Spleen (tissue), 11 donors: ENCODE measurements at regions not wholly inside any gene's neighbourhood (a gene's known extent, or its start where the extent isn't known, plus 50 kb on each side); places are given as distances from the start of the nearest gene placed in this dataset.

Experiments
- DNase-seq: peaks from one replicate; pipeline ENCODE4 v3.0.0-alpha.2; 2020
- H3K27ac ChIP-seq, 8 donors: fragments of 200-600 bp; sonication (generic) in 7 of 8; 1 replicate in 4 of 8; 2 replicates in 4 of 8; pipeline versions ENCODE4 v1.5.0 to v1.8.0; 2016 to 2021; ENCODE audit warnings: inconsistent platforms in 4 of 8, mild to moderate bottlenecking in 4 of 8, moderate library complexity in 1 of 8
- H3K27me3 ChIP-seq, 7 donors: fragments of 200-600 bp; sonication (generic) in 6 of 7; replicated peaks in 1 of 7; 1 replicate in 4 of 7; 2 replicates in 3 of 7; pipeline versions ENCODE4 v1.5.0 to v1.8.0; 2016 to 2021; ENCODE audit warnings: inconsistent platforms in 3 of 7, mild to moderate bottlenecking in 1 of 7
- H3K36me3 ChIP-seq, 6 donors: fragments of 200-600 bp; sonication (generic) in 5 of 6; 1 replicate in 4 of 6; 2 replicates in 2 of 6; pipeline versions ENCODE4 v1.5.0 to v1.8.0; 2016 to 2021; ENCODE audit warnings: inconsistent platforms in 2 of 6
- H3K4me1 ChIP-seq, 6 donors: fragments of 200-600 bp; sonication (generic) in 5 of 6; 1 replicate in 3 of 6; 2 replicates in 3 of 6; pipeline versions ENCODE4 v1.5.0 to v1.8.0; 2016 to 2021; ENCODE audit warnings: inconsistent platforms in 3 of 6
- H3K4me3 ChIP-seq, 8 donors: fragments of 200-600 bp; sonication (generic) in 7 of 8; 1 replicate in 4 of 8; 2 replicates in 4 of 8; pipeline versions ENCODE4 v1.5.0 to v1.8.0; 2016 to 2021; ENCODE audit warnings: inconsistent platforms in 4 of 8, mild to moderate bottlenecking in 4 of 8, moderate library complexity in 2 of 8
- H3K9me3 ChIP-seq, 8 donors: fragments of 200-600 bp; sonication (generic) in 7 of 8; 1 replicate in 4 of 8; 2 replicates in 4 of 8; pipeline versions ENCODE4 v1.5.0 to v1.8.0; 2016 to 2021; ENCODE audit warnings: inconsistent platforms in 4 of 8
- POLR2A ChIP-seq, 3 donors: fragments of 450-650 bp; IDR thresholded peaks; one replicate each; pipeline ENCODE4 v1.5.1; 2017; ENCODE audit warnings: antibody characterized with exemption in 3 of 3, mild to moderate bottlenecking in 1 of 3
- POLR2AphosphoS5 ChIP-seq, 3 donors: sonication (generic); formaldehyde crosslinking; IDR thresholded peaks; one replicate each; pipeline ENCODE4 v1.5.1; 2017; ENCODE audit warnings: antibody characterized with exemption in 3 of 3
- WGBS, 5 donors: extraction: QIAGEN DNeasy Blood & Tissue Kit in 3 of 5; methylation state at CpG; one replicate each; pipeline versions ENCODE4 v1.1.5 to v1.1.7; 2013 to 2018; 5-methylcytosine and 5-hydroxymethylcytosine counted together
- intact Hi-C: fragments of 100-400 bp; cut with DNase I; formaldehyde crosslinking; loops from one replicate; pipeline ENCODE4 v1.15.0; 2023; ENCODE audit warnings: low total_unique reads
- TF ChIP-seq, protein P1 (sequence below), 11 experiments: fragments of 200-600 bp in 7 of 11; fragments of 450-650 bp in 4 of 11; sonication (generic) in 4 of 11; IDR thresholded peaks in 8 of 11; conservative IDR thresholded peaks in 3 of 11; 1 replicate in 7 of 11; 2 replicates in 4 of 11; pipeline versions ENCODE4 v1.4.0 to v1.8.0; 2016 to 2021; ENCODE audit warnings: antibody characterized with exemption in 11 of 11, inconsistent platforms in 4 of 11, mild to moderate bottlenecking in 1 of 11
- donor health status: healthy with polysubstance abuse.
- donor health status: DM: no; HTN: no; CAD: no; lungs with moderate emphysema.
- donor health status: DM: no; HTN: no; CAD: no.
- donor health status: Bipolar disorder and iron deficiency.
- donor health status: healthy.
- donor health status: DM: no; HTN: no; CAD: no.
- donor health status: DM: yes; HTN: yes; CAD: no.

DNA sequence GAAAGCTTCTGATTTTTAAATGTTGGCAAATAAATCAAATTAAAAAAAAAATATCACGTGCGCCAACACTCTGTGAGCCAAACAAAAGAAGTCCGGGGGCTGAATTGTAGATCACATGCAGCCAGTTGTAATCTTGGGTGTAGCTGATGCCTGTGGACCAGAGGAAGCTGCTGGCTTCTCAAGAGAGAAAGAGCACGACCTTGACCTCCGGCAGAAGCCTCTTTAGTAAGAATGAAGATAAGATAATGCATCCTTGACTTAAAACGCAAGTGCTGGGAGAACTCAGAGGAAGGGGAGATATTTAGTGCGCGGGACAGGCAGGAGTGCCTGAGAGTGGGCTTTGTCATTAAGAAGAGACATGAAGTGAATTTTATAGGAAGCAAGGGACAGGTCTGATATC lies 162.8 kb upstream of the TBX3 start:
- H3K4me1 ChIP-seq, result no peaks in the 10 kb centered on the region
- H3K36me3 ChIP-seq, result no peaks in the 10 kb centered on the region
- intact Hi-C loops, result no loop called here
- no peak overlapping the region for H3K27ac ChIP-seq
- no peaks in the 10 kb centered on the region for H3K9me3 ChIP-seq
- H3K4me3 ChIP-seq, result no peak overlapping the region
- 60 to 75% (median 67%) methylated on average over 8 of the region's 8 CpGs for WGBS, 5 donors
- no peaks in the 10 kb centered on the region for H3K27me3 ChIP-seq
- TF ChIP-seq, protein P1, sequence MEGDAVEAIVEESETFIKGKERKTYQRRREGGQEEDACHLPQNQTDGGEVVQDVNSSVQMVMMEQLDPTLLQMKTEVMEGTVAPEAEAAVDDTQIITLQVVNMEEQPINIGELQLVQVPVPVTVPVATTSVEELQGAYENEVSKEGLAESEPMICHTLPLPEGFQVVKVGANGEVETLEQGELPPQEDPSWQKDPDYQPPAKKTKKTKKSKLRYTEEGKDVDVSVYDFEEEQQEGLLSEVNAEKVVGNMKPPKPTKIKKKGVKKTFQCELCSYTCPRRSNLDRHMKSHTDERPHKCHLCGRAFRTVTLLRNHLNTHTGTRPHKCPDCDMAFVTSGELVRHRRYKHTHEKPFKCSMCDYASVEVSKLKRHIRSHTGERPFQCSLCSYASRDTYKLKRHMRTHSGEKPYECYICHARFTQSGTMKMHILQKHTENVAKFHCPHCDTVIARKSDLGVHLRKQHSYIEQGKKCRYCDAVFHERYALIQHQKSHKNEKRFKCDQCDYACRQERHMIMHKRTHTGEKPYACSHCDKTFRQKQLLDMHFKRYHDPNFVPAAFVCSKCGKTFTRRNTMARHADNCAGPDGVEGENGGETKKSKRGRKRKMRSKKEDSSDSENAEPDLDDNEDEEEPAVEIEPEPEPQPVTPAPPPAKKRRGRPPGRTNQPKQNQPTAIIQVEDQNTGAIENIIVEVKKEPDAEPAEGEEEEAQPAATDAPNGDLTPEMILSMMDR (IDR thresholded peaks at IDR 0.05 in 8 of 11, conservative IDR thresholded peaks at IDR 0.05 in 3 of 11), result no peak
- TF ChIP-seq POLR2A (IDR thresholded peaks at IDR 0.05), result no peak
- no peak for TF ChIP-seq POLR2AphosphoS5 (IDR thresholded peaks at IDR 0.05)
- DNase-seq, result no peak

DNA sequence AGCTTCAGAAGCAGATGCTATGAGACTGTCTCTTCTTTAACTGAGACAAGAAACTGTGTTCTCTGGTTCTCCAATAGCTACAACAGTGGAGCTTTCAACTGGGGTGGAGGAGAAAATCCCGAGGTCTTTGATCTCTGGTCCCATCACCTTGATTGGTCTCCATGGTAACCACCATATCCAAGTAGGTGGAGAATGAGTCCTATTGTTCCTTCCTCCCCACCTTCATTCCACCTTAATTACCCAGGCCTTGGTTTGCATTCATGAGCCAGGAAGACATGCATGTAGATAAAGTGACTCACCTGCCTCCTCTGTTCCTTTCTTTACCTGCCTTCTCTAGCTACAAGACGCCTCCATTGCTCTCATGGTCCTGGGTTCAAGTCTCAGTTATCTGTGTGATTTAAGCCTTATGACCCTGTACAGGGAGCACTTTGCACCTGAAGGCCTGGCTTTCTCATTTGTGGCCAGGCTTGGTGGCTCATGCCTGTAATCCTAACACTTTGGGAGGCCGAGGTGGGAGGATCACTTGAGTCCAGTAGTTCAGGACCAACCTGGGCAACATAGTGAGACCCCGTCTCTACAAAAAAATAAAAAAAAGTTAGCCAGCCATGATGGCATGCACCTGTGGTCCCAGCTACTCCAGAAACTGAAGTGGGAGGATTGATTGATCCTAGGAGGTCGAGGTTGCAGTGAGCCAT lies 157.7 kb upstream of the TBX3 start:
- Histone ChIP-seq H3K27ac (no peak overlapping the region), H3K4me1 (no peaks in the 10 kb centered on the region), H3K36me3 (no peaks in the 10 kb centered on the region), H3K27me3 (no peaks in the 10 kb centered on the region), H3K9me3 (peaks cover 0 to 2% (median 0%) of the 10 kb centered on the region in 8 donors), H3K4me3 (no peak overlapping the region)
- no peak for DNase-seq
- intact Hi-C loops, result no loop called here
- TF ChIP-seq POLR2AphosphoS5 (IDR thresholded peaks at IDR 0.05) (no peak), POLR2A (IDR thresholded peaks at IDR 0.05) (no peak)
- TF ChIP-seq, protein P1 (IDR thresholded peaks at IDR 0.05 in 8 of 11, conservative IDR thresholded peaks at IDR 0.05 in 3 of 11), result no peak
- 57 to 84% (median 72%) methylated on average over 5 of the region's 5 CpGs for WGBS, 5 donors

DNA sequence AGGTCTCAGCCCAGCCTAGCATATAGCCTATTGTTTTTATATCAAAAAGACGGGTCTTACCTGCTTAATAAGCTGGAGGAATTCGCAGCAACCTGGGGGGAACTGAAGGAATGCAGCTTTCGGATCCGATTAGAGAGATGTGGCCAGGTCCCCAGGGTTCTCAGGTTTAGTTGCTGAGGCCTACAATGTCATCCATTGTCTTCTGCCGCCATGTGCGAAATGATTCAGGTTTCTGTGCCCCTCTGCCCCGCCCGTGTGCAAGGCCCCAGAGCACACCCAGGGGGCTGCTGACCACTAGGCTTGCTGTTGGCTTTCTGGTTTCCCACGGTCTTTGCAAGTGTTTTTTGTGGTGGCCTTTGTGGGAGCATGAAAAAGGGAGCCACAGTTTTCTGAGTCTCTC lies 154.5 kb upstream of the TBX3 start:
- 84 to 94% (median 85%) methylated on average over 9 of the region's 9 CpGs for WGBS, 5 donors
- Histone ChIP-seq H3K9me3 (peaks cover 0 to 20% (median 15%) of the 10 kb centered on the region in 8 donors), H3K4me1 (no peaks in the 10 kb centered on the region), H3K27me3 (no peaks in the 10 kb centered on the region), H3K4me3 (no peak overlapping the region), H3K36me3 (no peaks in the 10 kb centered on the region), H3K27ac (no peak overlapping the region)
- intact Hi-C loops, result no loop called here
- TF ChIP-seq, protein P1 (IDR thresholded peaks at IDR 0.05 in 8 of 11, conservative IDR thresholded peaks at IDR 0.05 in 3 of 11), result no peak
- TF ChIP-seq POLR2AphosphoS5 (IDR thresholded peaks at IDR 0.05) (no peak), POLR2A (IDR thresholded peaks at IDR 0.05) (no peak)
- no peak for DNase-seq

DNA sequence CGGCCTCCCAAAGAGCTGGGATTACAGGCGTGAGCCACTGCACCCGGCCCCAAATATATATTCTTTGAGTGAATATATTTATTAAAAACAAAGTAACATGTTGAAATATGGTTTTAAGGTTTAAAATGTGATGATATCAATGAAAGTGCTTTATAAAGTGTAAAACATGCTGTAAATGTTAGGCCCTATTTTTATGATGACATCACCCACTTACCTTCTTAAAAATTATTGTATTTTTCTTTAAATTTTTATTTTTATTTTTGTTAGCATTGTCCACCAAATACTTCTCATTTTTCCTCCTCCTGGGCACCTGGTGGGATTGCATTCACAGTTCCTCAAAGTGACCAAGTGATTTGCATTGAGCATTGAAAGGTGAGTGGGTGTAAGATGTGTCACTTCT lies 152.6 kb upstream of the TBX3 start:
- TF ChIP-seq POLR2AphosphoS5 (IDR thresholded peaks at IDR 0.05) (no peak), POLR2A (IDR thresholded peaks at IDR 0.05) (no peak)
- TF ChIP-seq, protein P1 (IDR thresholded peaks at IDR 0.05 in 8 of 11, conservative IDR thresholded peaks at IDR 0.05 in 3 of 11), result no peak
- no peak for DNase-seq
- peaks cover 0 to 20% (median 15%) of the 10 kb centered on the region in 8 donors for H3K9me3 ChIP-seq
- intact Hi-C loops, result no loop called here
- no peak overlapping the region for H3K27ac ChIP-seq
- H3K36me3 ChIP-seq, result no peaks in the 10 kb centered on the region
- 88 to 98% (median 94%) methylated on average over 3 of the region's 3 CpGs for WGBS, 5 donors
- no peaks in the 10 kb centered on the region for H3K27me3 ChIP-seq
- no peaks in the 10 kb centered on the region for H3K4me1 ChIP-seq
- H3K4me3 ChIP-seq, result no peak overlapping the region
